MCF 10A (cell line): ENCODE measurements at regions not wholly inside any gene's neighbourhood (a gene's known extent, or its start where the extent isn't known, plus 50 kb on each side); places are given as distances from the start of the nearest gene placed in this dataset.
"Not testable (repeated sequence)": the region's sequence is repeated elsewhere in the genome, so short reads cannot be mapped to it uniquely, and the experiment has no call there.

Source experiments
- BruUV-seq: library from RNA; stranded (reverse); fragments of 400-500 nt; replicated peaks from 2 replicates; lab custom pipeline; 2021; lab: Mats Ljungman, UMichigan
- CTCF ChIA-PET: fragments of 300-600 bp; sonication (Branson Sonifier 250); formaldehyde crosslinking; extraction: SDS; loops from one replicate; lab custom pipeline; 2021; ENCODE audit warnings: antibody characterized with exemption, inconsistent platforms; lab: Yijun Ruan, JAX
- POLR2A ChIA-PET: fragments of 300-600, 350-650 bp; sonication (Branson Sonifier 250); formaldehyde crosslinking; extraction: SDS; loops from one replicate; lab custom pipeline; 2020; ENCODE audit warnings: antibody characterized with exemption, inconsistent platforms; lab: Yijun Ruan, JAX
- DNase-seq: peaks from one replicate; pipeline ENCODE4 v3.0.0-alpha.2; 2018; ENCODE audit not compliant: unreplicated experiment
- H3K27ac Mint-ChIP-seq: one replicate; pipeline ENCODE4 v1.8.0; 2022; ENCODE audit warnings: mild to moderate bottlenecking, low read depth, mixed read lengths; ENCODE audit not compliant: unreplicated experiment
- H3K27me3 Mint-ChIP-seq: one replicate; pipeline ENCODE4 v1.8.0; 2022; ENCODE audit warnings: mixed read lengths; ENCODE audit not compliant: insufficient read depth, unreplicated experiment
- H3K36me3 Mint-ChIP-seq: one replicate; pipeline ENCODE4 v1.8.0; 2022; ENCODE audit warnings: mild to moderate bottlenecking, moderate library complexity, mixed read lengths; ENCODE audit not compliant: insufficient read depth, unreplicated experiment
- H3K4me1 Mint-ChIP-seq: one replicate; pipeline ENCODE4 v1.8.0; 2022; ENCODE audit warnings: mixed read lengths; ENCODE audit not compliant: insufficient read depth, unreplicated experiment
- H3K4me3 Mint-ChIP-seq: one replicate; pipeline ENCODE4 v1.8.0; 2022; ENCODE audit warnings: mild to moderate bottlenecking, moderate library complexity, mixed read lengths; ENCODE audit not compliant: unreplicated experiment
- H3K9me3 Mint-ChIP-seq: one replicate; pipeline ENCODE4 v1.8.0; 2022; ENCODE audit warnings: mixed read lengths; ENCODE audit not compliant: unreplicated experiment
- CTCF ChIP-seq: fragments of 200-600 bp; IDR thresholded peaks from one replicate; pipeline ENCODE4 v1.8.0; 2022; ENCODE audit warnings: antibody characterized with exemption, mild to moderate bottlenecking; ENCODE audit not compliant: unreplicated experiment
- intact Hi-C: fragments of 100-400 bp; cut with micrococcal nuclease; formaldehyde crosslinking; loops from 2 replicates; pipeline ENCODE4 v1.14.1; 2022

DNA sequence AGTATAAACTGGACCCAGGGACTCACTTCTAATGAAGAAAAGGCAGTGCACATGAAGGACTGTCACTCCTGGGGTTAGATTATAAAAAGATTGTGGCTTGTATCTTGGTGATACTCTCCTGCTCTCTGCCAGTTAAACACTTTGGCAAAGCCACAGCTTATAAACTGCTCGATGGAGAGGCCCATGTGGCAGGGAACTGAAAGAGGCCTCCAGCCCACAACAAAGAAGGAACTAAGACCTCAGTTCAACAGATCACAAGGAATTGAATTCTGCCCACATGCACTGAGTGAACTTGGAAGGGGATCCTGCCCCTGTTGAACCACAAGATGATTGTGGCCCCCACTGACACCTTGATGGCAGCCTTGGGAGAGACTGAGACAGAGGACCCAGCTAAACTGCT, 363.8 kb downstream of the CBLN4 start:
- intact Hi-C loops, result loop anchor here (10.0 kb wide), 1 partner anchor 227 kb away; no protein-coding TSS in a partner anchor
- Mint-ChIP-seq H3K36me3 (no peaks in the 10 kb centered on the region), H3K27ac (no peak overlapping the region), H3K4me1 (no peaks in the 10 kb centered on the region), H3K4me3 (no peak overlapping the region), H3K9me3 (peaks cover 18% of the 10 kb centered on the region), H3K27me3 (no peaks in the 10 kb centered on the region)
- no peak for TF ChIP-seq CTCF
- POLR2A ChIA-PET, result no interaction called here
- CTCF ChIA-PET, result interaction anchor here (1.4 kb wide), 1 partner anchor 9 kb away, joined by 4 read pairs; no protein-coding TSS in a partner anchor
- no TSS peak for BruUV-seq
- DNase-seq, result no peak

DNA sequence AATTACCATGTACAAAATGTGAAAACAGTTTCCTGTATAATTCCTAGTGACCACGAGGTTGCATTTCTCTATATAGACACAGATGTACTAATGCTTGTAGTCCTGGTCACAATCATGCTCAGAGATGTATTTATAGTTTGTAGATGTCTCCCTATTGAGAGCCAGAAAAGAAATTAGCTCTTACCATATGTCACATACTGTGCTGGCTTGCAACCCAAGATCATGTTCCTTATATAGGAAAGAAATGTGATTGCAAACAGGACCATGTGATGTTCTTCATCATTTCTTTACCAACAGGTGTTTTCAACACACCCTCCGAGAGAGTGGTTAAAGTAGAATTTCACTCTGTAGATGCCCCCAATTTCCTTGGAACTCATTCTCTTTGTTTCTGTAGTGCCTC, 369.4 kb downstream of the CBLN4 start:
- Mint-ChIP-seq H3K27ac (no peak overlapping the region), H3K27me3 (no peaks in the 10 kb centered on the region), H3K36me3 (no peaks in the 10 kb centered on the region), H3K9me3 (peaks cover 12% of the 10 kb centered on the region), H3K4me3 (no peak overlapping the region), H3K4me1 (no peaks in the 10 kb centered on the region)
- no peak for DNase-seq
- ChIA-PET POLR2A (no interaction called here), CTCF (interaction anchor here (0.7 kb wide), 1 partner anchor 8 kb away, joined by 3 read pairs; no protein-coding TSS in a partner anchor)
- no peak for TF ChIP-seq CTCF
- no TSS peak for BruUV-seq
- intact Hi-C loops, result no loop called here

DNA sequence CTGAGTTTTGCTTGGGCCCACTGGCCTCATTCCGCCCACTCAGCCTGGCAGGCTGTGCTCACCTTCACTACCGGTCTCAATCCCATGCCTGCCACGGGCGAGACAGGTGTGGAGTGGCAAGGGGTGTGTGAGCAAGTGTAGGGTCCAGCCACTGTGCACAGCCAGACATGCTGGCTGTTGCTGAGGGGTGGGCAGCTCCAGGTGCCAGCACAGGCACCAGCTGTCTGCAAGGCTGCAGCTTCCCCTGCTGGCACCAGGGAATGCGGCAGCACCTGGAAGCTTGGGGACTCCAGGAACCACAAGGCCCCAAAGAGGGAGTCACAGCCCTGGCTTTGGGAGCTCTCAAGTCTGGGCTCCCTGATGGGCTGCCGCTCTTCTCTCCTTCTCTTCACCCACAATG, 372.7 kb downstream of the CBLN4 start:
- H3K9me3 Mint-ChIP-seq, result peaks cover 12% of the 10 kb centered on the region
- no peak overlapping the region for H3K27ac Mint-ChIP-seq
- no peak for TF ChIP-seq CTCF
- CTCF ChIA-PET, result interaction anchor here (1.5 kb wide), 1 partner anchor 10 kb away, joined by 4 read pairs; no protein-coding TSS in a partner anchor
- DNase-seq, result no peak
- intact Hi-C loops, result no loop called here
- POLR2A ChIA-PET, result no interaction called here
- H3K4me3 Mint-ChIP-seq, result no peak overlapping the region
- no peaks in the 10 kb centered on the region for H3K36me3 Mint-ChIP-seq
- no peaks in the 10 kb centered on the region for H3K4me1 Mint-ChIP-seq
- no peaks in the 10 kb centered on the region for H3K27me3 Mint-ChIP-seq
- BruUV-seq, result no TSS peak

DNA sequence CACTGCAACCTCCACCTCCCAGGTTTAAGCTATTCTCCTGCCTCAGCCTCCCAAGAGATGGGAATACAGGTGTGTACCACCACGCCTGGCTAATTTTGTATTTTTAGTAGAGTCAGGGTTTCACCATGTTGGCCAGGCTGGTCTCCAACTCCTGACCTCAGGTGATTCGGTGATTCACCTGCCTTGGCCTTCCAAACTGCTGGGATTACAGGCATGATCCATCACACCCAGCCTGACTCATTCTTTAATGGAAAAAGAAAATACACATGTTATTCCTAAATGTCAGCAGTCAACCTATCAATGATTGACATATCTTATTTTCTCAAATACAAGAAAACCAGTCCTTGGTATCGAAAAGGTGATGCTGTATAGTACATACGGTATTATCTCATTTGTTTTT, 376.2 kb downstream of the CBLN4 start:
- CTCF ChIA-PET, result interaction anchor here (0.7 kb wide), 2 partner anchors 20 to 959 kb away, joined by 3 read pairs; no protein-coding TSS in a partner anchor
- DNase-seq, POLR2A ChIA-PET, H3K27me3 Mint-ChIP-seq, H3K36me3 Mint-ChIP-seq, H3K4me1 Mint-ChIP-seq, H3K27ac Mint-ChIP-seq, H3K4me3 Mint-ChIP-seq, BruUV-seq, intact Hi-C loops, H3K9me3 Mint-ChIP-seq: not testable (repeated sequence)
